ENCODE measurements at regions not wholly inside any gene's neighbourhood (a gene's known extent, or its start where the extent isn't known, plus 50 kb on each side); places are given as distances from the start of the nearest gene placed in this dataset.

- no peaks in the 10 kb centered on the region for H3K9me3 ChIP-seq
- H3K4me3 ChIP-seq = no peak overlapping the region
- H3K27me3 ChIP-seq = no peaks in the 10 kb centered on the region
- no peaks in the 10 kb centered on the region for H3K36me3 ChIP-seq
- peaks cover 66% of the 10 kb centered on the region for H3K4me1 ChIP-seq
- H3K27ac ChIP-seq = no peak overlapping the region
- H3K9ac ChIP-seq = no peak overlapping the region
- H3K4me2 ChIP-seq = no peak overlapping the region
- TF ChIP-seq Cebpa-rat (IDR thresholded peaks at IDR 0.05) = no peak
- no peaks in the 10 kb centered on the region for H4K20me1 ChIP-seq
These were observed 67.9 kb upstream of the DUSP22 start for GRCh38 chr6:224350-224749.

- peak overlapping the region; percentile 76 for H3K4me2 ChIP-seq
- no peaks in the 10 kb centered on the region for H3K27me3 ChIP-seq
- H3K27ac ChIP-seq = no peak overlapping the region
- no peaks in the 10 kb centered on the region for H3K9me3 ChIP-seq
- H3K4me1 ChIP-seq = peaks cover 57% of the 10 kb centered on the region
- no peak for TF ChIP-seq Cebpa-rat (IDR thresholded peaks at IDR 0.05)
- no peaks in the 10 kb centered on the region for H3K36me3 ChIP-seq
- no peak overlapping the region for H3K9ac ChIP-seq
- no peaks in the 10 kb centered on the region for H4K20me1 ChIP-seq
- no peak overlapping the region for H3K4me3 ChIP-seq
These were observed 67.1 kb upstream of the DUSP22 start for GRCh38 chr6:225121-225721.

GRCh38 chr6:225907-226306 lies 66.4 kb upstream of the DUSP22 start:
- no peak overlapping the region for H3K27ac ChIP-seq
- H3K4me1 ChIP-seq = peaks cover 50% of the 10 kb centered on the region
- TF ChIP-seq Cebpa-rat (IDR thresholded peaks at IDR 0.05) = no peak
- no peaks in the 10 kb centered on the region for H3K36me3 ChIP-seq
- no peaks in the 10 kb centered on the region for H4K20me1 ChIP-seq
- peak overlapping the region; percentile 76 for H3K4me2 ChIP-seq
- no peak overlapping the region for H3K4me3 ChIP-seq
- H3K9me3 ChIP-seq = no peaks in the 10 kb centered on the region
- H3K9ac ChIP-seq = no peak overlapping the region
- no peaks in the 10 kb centered on the region for H3K27me3 ChIP-seq

GRCh38 chr6:226516-227073 lies 65.7 kb upstream of the DUSP22 start:
- no peaks in the 10 kb centered on the region for H3K36me3 ChIP-seq
- no peaks in the 10 kb centered on the region for H3K27me3 ChIP-seq
- no peak overlapping the region for H3K9ac ChIP-seq
- H3K9me3 ChIP-seq = no peaks in the 10 kb centered on the region
- peak overlapping the region; percentile 76 for H3K4me2 ChIP-seq
- peaks cover 44% of the 10 kb centered on the region for H3K4me1 ChIP-seq
- H3K4me3 ChIP-seq = no peak overlapping the region
- H4K20me1 ChIP-seq = no peaks in the 10 kb centered on the region
- TF ChIP-seq Cebpa-rat (IDR thresholded peaks at IDR 0.05) = no peak
- H3K27ac ChIP-seq = no peak overlapping the region

- peaks cover 39% of the 10 kb centered on the region for H3K4me1 ChIP-seq
- TF ChIP-seq Cebpa-rat (IDR thresholded peaks at IDR 0.05) = no peak
- no peak overlapping the region for H3K4me3 ChIP-seq
- H3K36me3 ChIP-seq = no peaks in the 10 kb centered on the region
- no peaks in the 10 kb centered on the region for H3K9me3 ChIP-seq
- H3K9ac ChIP-seq = peak overlapping the region; percentile 17; the same call in 1 of the 2 replicates
- no peaks in the 10 kb centered on the region for H4K20me1 ChIP-seq
- H3K27ac ChIP-seq = no peak overlapping the region; the same call in 1 of the 2 replicates
- no peaks in the 10 kb centered on the region for H3K27me3 ChIP-seq
- peak overlapping the region; percentile 76 for H3K4me2 ChIP-seq
These were observed 65.1 kb upstream of the DUSP22 start for GRCh38 chr6:227074-227782.

DNA sequence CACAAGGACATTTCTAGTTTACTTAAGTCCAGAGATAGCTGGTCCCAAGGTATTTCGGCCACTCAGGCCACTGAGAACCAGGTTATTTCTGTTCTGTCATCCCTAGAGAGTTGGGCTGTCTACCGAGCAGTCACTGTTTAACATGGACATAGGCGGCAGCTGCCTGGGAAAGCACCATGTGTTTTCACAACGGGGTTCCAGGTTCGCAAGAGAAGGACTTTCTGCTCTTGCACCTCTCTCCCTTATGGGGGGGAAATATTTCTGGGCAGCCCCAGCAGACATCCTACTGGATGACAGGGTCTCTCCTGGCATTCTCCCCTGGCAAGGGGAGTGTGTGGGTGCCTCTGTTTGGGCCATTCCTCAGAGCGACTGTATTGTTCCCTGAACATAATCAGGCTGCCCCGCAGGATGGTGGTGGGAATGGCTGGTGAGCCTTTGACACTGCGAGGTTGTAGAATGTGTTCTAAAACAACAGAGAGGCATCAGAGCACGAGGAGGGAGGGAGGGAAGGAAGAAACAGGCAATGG lies 64.4 kb upstream of the DUSP22 start:
- no peaks in the 10 kb centered on the region for H3K9me3 ChIP-seq
- peak overlapping the region; percentile 76 for H3K4me2 ChIP-seq
- H3K4me3 ChIP-seq = no peak overlapping the region
- H3K27ac ChIP-seq = no peak overlapping the region; the same call in 1 of the 2 replicates
- TF ChIP-seq Cebpa-rat (IDR thresholded peaks at IDR 0.05) = no peak
- H3K9ac ChIP-seq = peak overlapping the region; percentile 17; the same call in 1 of the 2 replicates
- no peaks in the 10 kb centered on the region for H3K36me3 ChIP-seq
- peaks cover 39% of the 10 kb centered on the region for H3K4me1 ChIP-seq
- no peaks in the 10 kb centered on the region for H4K20me1 ChIP-seq
- no peaks in the 10 kb centered on the region for H3K27me3 ChIP-seq

GRCh38 chr6:228881-229651 lies 63.2 kb upstream of the DUSP22 start:
- H3K36me3 ChIP-seq = no peaks in the 10 kb centered on the region
- H3K4me1 ChIP-seq = peaks cover 39% of the 10 kb centered on the region
- H3K9me3 ChIP-seq = no peaks in the 10 kb centered on the region
- no peaks in the 10 kb centered on the region for H3K27me3 ChIP-seq
- TF ChIP-seq Cebpa-rat (IDR thresholded peaks at IDR 0.05) = no peak
- H3K27ac ChIP-seq = no peak overlapping the region
- no peak overlapping the region for H3K4me2 ChIP-seq
- H4K20me1 ChIP-seq = no peaks in the 10 kb centered on the region
- H3K4me3 ChIP-seq = no peak overlapping the region
- H3K9ac ChIP-seq = no peak overlapping the region

GRCh38 chr6:231779-232178 lies 60.5 kb upstream of the DUSP22 start:
- Histone ChIP-seq H3K36me3 (no peaks in the 10 kb centered on the region), H4K20me1 (no peaks in the 10 kb centered on the region), H3K4me3 (no peak overlapping the region), H3K4me1 (peaks cover 41% of the 10 kb centered on the region), H3K9ac (no peak overlapping the region), H3K4me2 (no peak overlapping the region), H3K27me3 (no peaks in the 10 kb centered on the region), H3K27ac (no peak overlapping the region), H3K9me3 (no peaks in the 10 kb centered on the region)
- TF ChIP-seq Cebpa-rat (IDR thresholded peaks at IDR 0.05) = no peak

DNA sequence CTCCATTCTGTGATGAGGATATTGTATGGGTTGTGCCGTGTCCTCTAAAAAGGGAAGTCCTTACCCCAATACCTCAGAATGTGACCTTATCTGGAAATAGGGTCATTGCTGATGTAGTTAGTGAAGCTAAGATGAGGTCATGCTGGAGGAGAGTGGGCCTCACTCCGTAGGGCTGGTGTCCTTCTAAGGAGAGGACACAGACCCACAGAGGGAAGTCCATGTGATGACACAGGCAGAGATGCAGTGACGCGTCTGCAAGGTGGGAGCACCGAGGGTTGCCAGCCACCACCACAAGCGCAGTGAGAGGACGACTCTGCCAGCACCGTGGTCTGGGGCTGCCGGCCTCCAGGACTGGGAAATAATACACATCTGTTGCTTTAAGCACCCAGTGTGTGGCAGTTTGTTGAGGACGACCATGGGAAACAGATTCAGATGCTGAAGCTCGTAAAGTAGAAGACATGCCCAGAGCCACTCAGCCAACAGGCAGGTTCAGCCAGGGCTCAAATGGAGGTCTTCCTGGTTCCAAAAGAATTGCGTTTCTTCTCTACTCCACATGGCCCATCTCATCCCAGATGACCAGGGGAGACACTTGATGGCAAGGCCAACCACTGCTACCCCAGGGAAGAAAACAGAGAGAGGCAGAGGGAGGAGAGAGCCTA lies 59.2 kb upstream of the DUSP22 start:
- Histone ChIP-seq H3K4me2 (no peak overlapping the region), H3K9me3 (no peaks in the 10 kb centered on the region), H3K4me3 (no peak overlapping the region), H3K27me3 (no peaks in the 10 kb centered on the region), H3K4me1 (peaks cover 33% of the 10 kb centered on the region), H4K20me1 (no peaks in the 10 kb centered on the region), H3K9ac (no peak overlapping the region), H3K27ac (no peak overlapping the region), H3K36me3 (no peaks in the 10 kb centered on the region)
- TF ChIP-seq Cebpa-rat (IDR thresholded peaks at IDR 0.05) = no peak
